GM18505 (cell line): ENCODE measurements at regions not wholly inside any gene's neighbourhood (a gene's known extent, or its start where the extent isn't known, plus 50 kb on each side); places are given as distances from the start of the nearest gene placed in this dataset.

Experiments
- ATAC-seq: cut with Tn5 transposase; IDR thresholded peaks from one replicate; pipeline ENCODE4 v1.9.1; 2021; ENCODE audit not compliant: unreplicated experiment
- POLR2A ChIP-seq: IDR thresholded peaks from 4 replicates; pipeline ENCODE4 v1.6.1; 2011; ENCODE audit warnings: borderline replicate concordance; ENCODE audit not compliant: insufficient read depth, insufficient read length; ENCODE audit errors: extremely low read depth

GRCh38 chr20:11205769-11206362 is 532.1 kb upstream of the JAG1 start:
- no peak for ATAC-seq
- TF ChIP-seq POLR2A, result no peak

- no peak for ATAC-seq
- TF ChIP-seq POLR2A, result no peak
Observed at GRCh38 chr20:11207749-11208502, 534.1 kb upstream of the JAG1 start.

- TF ChIP-seq POLR2A, result no peak
- no peak for ATAC-seq
Observed at GRCh38 chr20:11210611-11211010, 536.8 kb upstream of the JAG1 start.

- TF ChIP-seq POLR2A, result no peak
- no peak for ATAC-seq
Observed at GRCh38 chr20:11212272-11212671, 538.5 kb upstream of the JAG1 start.

GRCh38 chr20:11212902-11213301 is 539.1 kb upstream of the JAG1 start:
- ATAC-seq, result no peak
- TF ChIP-seq POLR2A, result no peak

- TF ChIP-seq POLR2A, result no peak
- no peak for ATAC-seq
Observed at GRCh38 chr20:11214256-11214840, 540.5 kb upstream of the JAG1 start.

- no peak for TF ChIP-seq POLR2A
- no peak for ATAC-seq
Observed at GRCh38 chr20:11216451-11217314, 542.9 kb upstream of the JAG1 start.

- no peak for ATAC-seq
Observed at GRCh38 chr20:11217326-11218172, 543.8 kb upstream of the JAG1 start.

GRCh38 chr20:11218173-11218680 is 544.4 kb upstream of the JAG1 start:
- no peak for TF ChIP-seq POLR2A
- ATAC-seq, result no peak

More at GRCh38 chr20:11217326-11218172, 543.8 kb upstream of the JAG1 start:
- no peak for TF ChIP-seq POLR2A

GRCh38 chr20:11219192-11219591 is 545.4 kb upstream of the JAG1 start:
- no peak for TF ChIP-seq POLR2A
- ATAC-seq, result peak; percentile 69

- no peak for ATAC-seq
- no peak for TF ChIP-seq POLR2A
Observed at GRCh38 chr20:11221046-11221445, 547.2 kb upstream of the JAG1 start.

GRCh38 chr20:11222243-11222642 is 548.4 kb upstream of the JAG1 start:
- ATAC-seq, result no peak

GRCh38 chr20:11227602-11228001 is 553.8 kb upstream of the JAG1 start:
- ATAC-seq, result no peak
- TF ChIP-seq POLR2A, result no peak

More at GRCh38 chr20:11222243-11222642, 548.4 kb upstream of the JAG1 start:
- TF ChIP-seq POLR2A, result no peak

- no peak for ATAC-seq
- no peak for TF ChIP-seq POLR2A
Observed at GRCh38 chr20:11229772-11230171, 556.0 kb upstream of the JAG1 start.
